ENCODE measurements at regions not wholly inside any gene's neighbourhood (a gene's known extent, or its start where the extent isn't known, plus 50 kb on each side); places are given as distances from the start of the nearest gene placed in this dataset.

DNA sequence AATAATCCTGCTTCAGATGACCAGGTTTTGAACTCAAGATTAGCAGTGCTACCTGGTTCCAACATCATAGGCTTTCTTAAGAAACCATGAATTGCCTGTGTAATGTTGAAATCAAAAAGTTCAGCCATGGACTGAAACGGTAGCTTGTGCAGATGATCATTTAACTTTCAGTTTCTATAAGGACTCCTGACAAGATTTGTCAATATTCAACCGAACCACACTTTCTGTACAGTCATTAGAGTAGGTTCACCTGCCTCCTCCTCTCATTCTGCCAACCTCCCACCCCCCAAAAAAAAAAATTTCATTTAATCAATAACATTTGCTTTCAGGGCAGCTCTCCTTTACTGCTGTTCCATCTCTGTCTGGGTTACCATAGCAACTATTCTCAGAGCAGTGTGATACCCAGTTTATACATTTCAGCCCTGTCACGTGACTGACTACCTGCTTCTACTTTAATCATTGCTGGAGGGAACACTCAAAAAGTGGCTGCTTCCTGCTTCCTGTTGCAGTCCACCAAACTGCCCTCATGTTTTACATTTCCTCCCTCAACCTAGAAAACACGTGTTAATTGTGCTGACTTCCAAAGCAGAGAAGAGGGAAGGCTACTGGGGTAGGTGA is 275.5 kb downstream of the SS18 start:
- Histone ChIP-seq H3K56ac (ENCODE audit: extremely low read depth, insufficient read depth, low read length) (no peak overlapping the region), H3K4me2 (ENCODE audit: low read depth, low read length) (no peak overlapping the region), H2BK20ac (ENCODE audit: low read depth, low read length) (no peak overlapping the region), H3K9me3 (ENCODE audit: control insufficient read depth, insufficient read depth, low read length) (no peaks in the 10 kb centered on the region), H2BK15ac (ENCODE audit: low read depth, low read length) (no peak overlapping the region), H2BK120ac (ENCODE audit: low read depth, low read length) (no peak overlapping the region), H3K4ac (ENCODE audit: low read depth, low read length) (no peak overlapping the region), H3K23ac (ENCODE audit: low read depth, low read length) (no peak overlapping the region), H4K20me1 (ENCODE audit: insufficient read depth, low read length) (no peaks in the 10 kb centered on the region), H3K4me3 (ENCODE audit: insufficient read depth, low read depth, low read length) (no peak overlapping the region), H2AK5ac (ENCODE audit: low read depth, low read length) (no peak overlapping the region), H3K27ac (ENCODE audit: insufficient read depth, low read length) (no peak overlapping the region), H3K9me1 (ENCODE audit: insufficient read depth, low read length) (no peaks in the 10 kb centered on the region), H4K5ac (ENCODE audit: low read depth, low read length) (no peak overlapping the region), H3K27me3 (ENCODE audit: control insufficient read depth, insufficient read depth, low read length) (peaks cover 1% of the 10 kb centered on the region), H3K14ac (replicated peaks; ENCODE audit: low read depth, low read length) (no peak overlapping the region), H2AFZ (replicated peaks; ENCODE audit: low read length, poor library complexity) (no peak overlapping the region), H3K79me1 (ENCODE audit: low read depth in 1 of 2, low read length in 2 of 2) (no peaks in the 10 kb centered on the region), H3K18ac (ENCODE audit: low read depth, low read length) (no peak overlapping the region), H2BK5ac (ENCODE audit: low read depth, low read length, poor library complexity, severe bottlenecking) (no peak overlapping the region), H3K9ac (ENCODE audit: low read depth, low read length) (no peak overlapping the region), H3K4me1 (ENCODE audit: control insufficient read depth, insufficient read depth, low read length) (no peaks in the 10 kb centered on the region), H4K91ac (ENCODE audit: insufficient read depth, low read depth, low read length) (no peak overlapping the region), H3K36me3 (ENCODE audit: control insufficient read depth, insufficient read depth, low read length) (no peaks in the 10 kb centered on the region), H2AK9ac (replicated peaks; ENCODE audit: low read depth, low read length, poor library complexity) (no peak overlapping the region), H4K8ac (ENCODE audit: low read depth in 2 of 2, low read length in 2 of 2) (no peak overlapping the region)
- BruUV-seq (replicated peaks): no TSS peak
- dilution Hi-C loops (cut with HindIII; ENCODE audit: low sequenced_read_pairs, unreplicated experiment): no loop called here
- TF ChIP-seq, protein P1, sequence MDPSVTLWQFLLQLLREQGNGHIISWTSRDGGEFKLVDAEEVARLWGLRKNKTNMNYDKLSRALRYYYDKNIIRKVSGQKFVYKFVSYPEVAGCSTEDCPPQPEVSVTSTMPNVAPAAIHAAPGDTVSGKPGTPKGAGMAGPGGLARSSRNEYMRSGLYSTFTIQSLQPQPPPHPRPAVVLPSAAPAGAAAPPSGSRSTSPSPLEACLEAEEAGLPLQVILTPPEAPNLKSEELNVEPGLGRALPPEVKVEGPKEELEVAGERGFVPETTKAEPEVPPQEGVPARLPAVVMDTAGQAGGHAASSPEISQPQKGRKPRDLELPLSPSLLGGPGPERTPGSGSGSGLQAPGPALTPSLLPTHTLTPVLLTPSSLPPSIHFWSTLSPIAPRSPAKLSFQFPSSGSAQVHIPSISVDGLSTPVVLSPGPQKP (IDR thresholded peaks at IDR 0.05; ENCODE audit: borderline replicate concordance, low read depth, low read length): no peak
- TF ChIP-seq, protein P2, sequence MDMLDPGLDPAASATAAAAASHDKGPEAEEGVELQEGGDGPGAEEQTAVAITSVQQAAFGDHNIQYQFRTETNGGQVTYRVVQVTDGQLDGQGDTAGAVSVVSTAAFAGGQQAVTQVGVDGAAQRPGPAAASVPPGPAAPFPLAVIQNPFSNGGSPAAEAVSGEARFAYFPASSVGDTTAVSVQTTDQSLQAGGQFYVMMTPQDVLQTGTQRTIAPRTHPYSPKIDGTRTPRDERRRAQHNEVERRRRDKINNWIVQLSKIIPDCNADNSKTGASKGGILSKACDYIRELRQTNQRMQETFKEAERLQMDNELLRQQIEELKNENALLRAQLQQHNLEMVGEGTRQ (IDR thresholded peaks at IDR 0.05; ENCODE audit: low read depth, low read length): no peak
- no peak for TF ChIP-seq MAFK (IDR thresholded peaks at IDR 0.05; ENCODE audit: low read depth, low read length)
- TF ChIP-seq MAZ (IDR thresholded peaks at IDR 0.05; ENCODE audit: borderline replicate concordance, low read depth, low read length): no peak
- CTCF ChIA-PET: no interaction called here
- intact Hi-C loops (cut with micrococcal nuclease): no loop called here
- DNase-seq: no peak
- WGBS, 2 experiments (ENCODE audit: extremely low coverage in 2 of 2, insufficient read length in 1 of 2): no CpG with 5 or more reads among the region's 4 CpGs
- ATAC-seq (ENCODE audit: low read depth): no peak
- in situ Hi-C loops (cut with MboI; ENCODE audit: low sequenced_read_pairs): no loop called here
- POLR2A ChIA-PET (ENCODE audit: unreplicated experiment): no interaction called here

Data from IMR-90 (cell line).